GM21825 (cell line): ENCODE measurements at regions not wholly inside any gene's neighbourhood (a gene's known extent, or its start where the extent isn't known, plus 50 kb on each side); places are given as distances from the start of the nearest gene placed in this dataset.
"Not testable (repeated sequence)": the region's sequence is repeated elsewhere in the genome, so short reads cannot be mapped to it uniquely, and the experiment has no call there.

ENCODE experiments used
- ATAC-seq: cut with Tn5 transposase; IDR thresholded peaks from one replicate; pipeline ENCODE4 v1.9.1; 2021; ENCODE audit warnings: mild to moderate bottlenecking, moderate library complexity; ENCODE audit not compliant: unreplicated experiment

DNA sequence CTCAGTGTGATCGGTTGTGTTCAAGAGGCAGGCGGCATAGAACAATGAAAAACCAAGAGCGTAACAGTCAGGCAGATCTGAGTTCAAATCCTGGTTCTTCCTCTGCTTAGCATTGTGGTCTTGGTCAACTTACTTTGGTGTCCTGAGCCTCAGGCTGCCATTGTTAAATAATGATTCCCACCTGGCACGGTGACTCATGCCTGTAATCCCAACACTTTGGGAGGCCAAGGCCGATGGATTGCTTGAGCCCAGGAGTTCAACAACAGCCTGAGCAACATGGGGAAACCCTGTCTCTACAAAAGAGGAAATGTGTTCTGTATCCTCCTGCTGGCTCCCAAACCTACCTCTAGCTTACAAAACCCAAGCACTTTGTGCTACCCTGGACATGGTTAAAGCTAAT lies 129.0 kb upstream of the STX18 start:
- no peak for ATAC-seq

DNA sequence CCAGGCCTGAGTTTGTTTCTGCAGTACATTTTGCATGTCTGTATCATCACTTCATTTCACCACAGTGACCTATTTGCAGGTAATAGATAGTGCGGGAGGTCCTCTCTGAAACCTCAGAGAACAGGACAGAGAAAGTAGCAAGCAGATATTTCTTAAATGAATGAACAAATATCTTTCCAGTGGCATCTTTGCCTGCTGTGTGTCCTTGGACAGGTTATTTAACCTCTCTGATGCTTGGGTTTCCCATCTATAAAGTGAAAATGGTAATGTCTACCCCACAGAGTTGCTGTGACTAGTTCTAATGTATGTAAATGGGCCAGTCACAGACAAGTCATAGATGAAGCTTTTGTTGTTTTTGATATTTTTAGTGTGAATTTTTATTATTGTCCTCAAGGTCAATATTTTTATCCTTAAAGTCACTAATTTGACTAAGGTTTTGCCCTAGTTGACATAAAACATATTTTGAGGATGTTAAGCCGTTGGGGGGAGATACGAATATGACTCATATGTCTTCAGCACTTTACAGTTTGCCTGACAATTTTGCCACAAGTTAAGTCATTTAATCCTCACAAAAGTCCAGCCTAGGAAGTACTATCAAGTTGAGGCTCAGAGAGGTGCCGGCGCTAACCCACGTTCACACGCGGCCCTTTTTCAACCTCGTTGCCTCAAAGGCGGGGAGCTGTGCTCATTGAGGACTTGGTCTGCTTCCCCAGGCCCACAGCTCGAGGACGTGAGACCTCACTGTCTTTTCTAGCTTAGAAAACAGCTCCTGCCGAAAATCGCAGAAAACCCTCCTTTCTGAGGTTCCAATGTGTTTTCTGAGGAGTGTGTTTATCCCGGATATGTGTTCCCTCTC lies 126.7 kb upstream of the STX18 start:
- ATAC-seq: no peak

DNA sequence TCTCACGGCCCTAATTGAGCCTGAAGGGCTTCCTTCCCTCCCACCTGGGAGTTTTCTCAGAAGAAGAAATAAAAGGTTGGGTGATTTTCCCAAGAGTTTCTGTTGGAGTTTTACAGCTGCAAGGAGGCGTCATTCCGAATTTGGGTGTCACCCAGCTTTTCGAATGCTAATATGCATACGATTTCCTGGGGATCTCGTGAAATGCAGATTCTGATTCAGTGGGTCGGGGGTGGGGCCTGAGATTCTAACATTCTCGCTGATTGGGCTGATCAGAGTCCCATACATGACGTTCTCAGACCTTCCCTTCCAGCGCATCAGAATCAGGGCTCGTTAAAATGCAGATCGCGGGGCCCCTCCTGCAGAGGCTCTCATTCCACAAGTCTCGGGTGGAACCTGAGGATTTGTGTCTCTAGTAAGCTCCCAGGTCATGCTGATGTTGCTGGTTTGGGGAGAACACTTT lies 125.8 kb upstream of the STX18 start:
- no peak for ATAC-seq

DNA sequence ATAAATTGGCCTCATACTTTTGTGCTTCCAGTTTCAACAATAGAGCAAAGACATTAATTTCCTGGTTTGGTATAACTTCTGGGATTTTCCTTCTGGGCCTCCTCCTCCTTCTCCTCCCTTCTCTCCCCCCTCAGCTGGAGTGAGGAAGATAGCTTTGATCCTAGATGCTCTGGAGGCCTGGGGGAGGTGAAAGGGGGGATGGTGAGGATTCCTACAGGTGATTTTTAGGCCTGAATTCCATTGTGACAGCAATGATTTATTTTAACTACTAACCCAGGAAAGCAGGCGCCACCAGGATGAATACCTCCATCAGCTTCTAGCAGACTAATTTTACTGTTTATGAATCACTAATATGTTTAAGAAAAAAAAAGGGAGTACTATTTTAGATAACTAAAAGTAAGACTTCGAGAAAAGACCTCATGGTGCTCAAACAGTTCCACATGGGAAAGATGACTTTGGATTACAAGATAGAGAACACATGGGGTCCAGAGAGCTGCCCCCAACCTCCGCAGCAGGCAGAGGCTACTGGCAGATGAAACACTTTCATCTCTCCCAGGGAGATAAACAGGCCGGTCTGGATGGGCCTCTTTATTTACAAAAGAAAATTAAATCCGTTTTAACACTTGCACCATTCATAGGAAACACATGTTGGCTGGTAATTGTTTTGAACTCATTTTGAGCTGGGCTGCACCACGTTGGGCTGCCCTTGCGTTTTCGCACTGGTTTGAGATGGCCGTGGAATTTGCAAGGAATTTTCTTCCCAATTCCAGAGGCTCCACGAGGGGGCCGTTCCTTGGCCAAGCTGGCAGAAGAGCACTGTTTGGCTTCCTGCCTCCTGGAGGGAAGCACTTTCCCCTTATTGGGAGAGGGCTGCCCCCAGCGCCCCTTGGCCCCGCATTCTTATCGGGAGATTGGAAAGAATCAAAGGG lies 125.1 kb upstream of the STX18 start:
- ATAC-seq: no peak

DNA sequence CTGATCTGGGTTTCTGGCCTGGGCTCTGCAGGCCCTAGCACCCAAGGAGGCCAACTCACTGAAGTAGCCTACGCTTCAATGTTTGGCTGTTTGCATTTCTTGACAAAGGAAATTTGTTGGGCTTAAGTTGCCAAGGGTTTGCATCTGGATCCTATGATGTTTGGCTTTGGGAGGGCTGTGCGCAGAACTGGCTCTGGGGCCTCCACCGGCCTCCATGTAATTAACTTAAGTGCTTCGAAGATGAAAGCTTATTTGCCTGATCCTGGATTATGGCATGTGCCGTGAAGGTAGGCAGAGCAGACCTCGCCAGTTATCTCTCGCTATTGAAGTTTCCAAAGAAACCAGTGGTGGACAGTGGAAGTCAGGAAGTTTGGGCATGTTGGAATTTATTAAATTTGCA lies 124.3 kb upstream of the STX18 start:
- ATAC-seq: no peak

DNA sequence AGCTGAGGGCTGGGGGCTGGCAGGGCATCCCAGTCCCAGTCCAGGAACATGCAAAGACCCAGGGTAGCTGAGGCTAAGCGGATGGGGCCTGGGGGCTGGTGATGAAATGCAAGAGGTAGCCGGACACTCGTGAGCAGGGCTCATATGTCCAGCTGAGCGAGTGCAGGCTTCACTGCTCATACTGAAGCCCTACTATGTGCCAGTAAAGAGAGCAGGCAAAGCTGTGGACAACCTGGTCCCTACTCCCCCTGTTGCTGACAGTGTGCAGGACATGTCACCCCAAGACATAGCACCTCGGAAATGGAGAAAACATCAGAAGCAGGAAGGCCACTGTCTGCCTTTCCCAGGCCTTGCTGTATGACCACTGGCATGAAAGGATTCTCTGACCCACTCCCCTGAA lies 122.4 kb upstream of the STX18 start:
- ATAC-seq: no peak

DNA sequence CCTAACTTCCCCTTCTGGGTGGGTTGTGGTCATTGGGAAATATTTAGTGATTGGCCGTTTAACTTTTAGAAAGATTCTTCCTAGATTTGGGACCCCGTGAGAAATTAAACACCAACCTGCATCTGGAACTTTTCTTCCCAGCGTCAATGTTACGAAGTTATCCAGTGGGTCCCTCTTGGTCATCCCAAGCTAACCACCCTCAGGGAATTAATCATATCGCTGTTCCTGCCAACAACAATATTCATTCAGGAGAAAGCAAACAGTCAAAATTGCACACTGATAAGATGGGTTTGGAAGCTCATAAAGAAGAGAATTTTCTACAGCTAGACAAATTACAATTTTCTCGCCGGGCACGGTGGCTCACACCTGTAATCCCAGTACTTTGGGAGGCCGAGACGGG lies 121.2 kb upstream of the STX18 start:
- no peak for ATAC-seq

DNA sequence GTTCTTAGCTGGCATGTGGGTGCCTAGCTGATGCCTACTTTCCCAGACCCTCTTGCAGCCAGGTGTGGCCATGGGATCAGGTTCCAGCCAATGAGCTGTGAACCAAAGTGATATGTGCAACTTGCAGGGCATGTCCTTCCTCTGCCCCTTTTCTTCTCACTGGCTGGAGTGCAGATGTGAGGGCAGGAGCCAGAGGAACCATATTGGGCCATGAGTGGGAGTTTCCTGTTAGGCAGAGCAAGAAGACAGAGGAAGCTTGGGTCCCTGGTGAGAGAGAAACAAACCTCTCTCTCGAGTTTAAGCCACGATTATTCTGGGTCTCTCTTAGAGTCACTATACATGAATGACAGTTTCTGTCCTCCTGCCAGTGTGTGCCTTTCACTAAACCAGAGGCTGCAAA lies 120.4 kb upstream of the STX18 start:
- ATAC-seq: no peak

DNA sequence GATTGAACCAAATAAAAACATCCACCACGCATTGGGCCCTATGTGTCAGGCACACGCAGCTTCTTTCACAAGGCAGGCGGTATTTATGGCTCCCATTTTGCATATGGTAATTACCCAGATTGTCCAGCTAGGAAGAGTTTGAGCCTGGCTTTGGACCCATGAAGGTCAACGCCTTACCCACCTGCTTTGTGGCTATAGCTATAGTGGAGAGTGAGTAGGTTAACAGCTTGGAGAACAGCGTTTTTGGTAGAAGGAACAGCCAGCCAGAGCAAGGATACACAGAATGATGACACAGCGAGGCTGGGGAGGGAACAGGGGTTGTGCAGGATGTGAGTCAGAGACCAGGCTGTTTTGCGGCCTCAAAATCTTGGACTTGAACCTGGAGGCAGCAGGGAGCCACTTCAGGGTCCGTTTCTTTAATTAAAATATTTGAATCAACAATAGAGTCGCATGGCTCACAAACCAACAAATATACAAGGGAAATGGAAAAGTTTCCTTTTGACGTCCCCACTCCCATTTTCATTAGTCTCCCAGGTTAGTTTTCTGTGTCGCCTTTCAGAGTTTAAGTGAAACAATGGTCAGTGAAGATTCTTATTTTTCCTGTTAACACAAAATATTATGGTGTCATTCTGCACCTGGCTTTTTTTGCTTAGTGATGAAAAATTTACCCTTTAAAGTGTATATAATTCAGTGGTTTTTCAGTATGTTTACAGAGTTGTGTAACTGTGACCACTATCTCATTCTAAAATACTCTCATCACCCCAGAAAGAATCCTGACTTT lies 118.2 kb upstream of the STX18 start:
- ATAC-seq: no peak

DNA sequence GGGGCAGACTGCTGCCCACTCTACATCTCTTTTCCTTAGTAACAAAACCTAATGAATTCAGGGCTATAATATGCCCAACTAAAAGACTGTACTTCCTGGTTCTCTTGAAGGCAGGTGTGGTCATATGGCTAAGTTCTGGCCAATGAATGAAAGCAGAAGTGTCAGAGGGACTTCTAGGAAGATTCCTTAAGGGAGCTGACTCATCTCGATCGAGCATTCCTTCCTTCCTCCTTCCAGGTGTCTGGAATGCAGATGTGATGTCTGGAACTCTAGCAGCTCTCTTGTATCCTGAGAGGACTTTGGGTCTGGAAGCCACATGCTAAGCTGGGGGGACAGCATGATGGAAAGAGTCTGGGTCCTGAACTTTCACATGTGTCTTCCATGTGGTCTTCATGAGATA lies 116.2 kb upstream of the STX18 start:
- no peak for ATAC-seq

DNA sequence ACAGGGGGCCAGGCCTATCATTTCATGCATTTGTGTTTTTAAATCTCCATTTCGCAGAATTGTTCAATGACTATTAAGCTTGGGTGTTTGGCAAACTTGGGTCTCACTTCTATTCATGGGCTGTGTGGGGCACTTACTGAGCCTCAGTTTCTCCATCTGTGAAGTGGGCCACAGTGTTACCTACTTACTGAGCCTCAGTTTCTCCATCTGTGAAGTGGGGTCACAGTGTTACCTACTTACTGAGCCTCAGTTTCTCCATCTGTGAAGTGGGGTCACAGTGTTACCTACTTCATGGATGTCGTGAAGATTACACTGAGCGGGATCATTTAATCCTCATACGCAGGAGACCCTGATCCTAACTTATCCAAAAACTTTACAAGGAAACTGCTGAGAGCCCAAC lies 115.1 kb upstream of the STX18 start:
- ATAC-seq: no peak

DNA sequence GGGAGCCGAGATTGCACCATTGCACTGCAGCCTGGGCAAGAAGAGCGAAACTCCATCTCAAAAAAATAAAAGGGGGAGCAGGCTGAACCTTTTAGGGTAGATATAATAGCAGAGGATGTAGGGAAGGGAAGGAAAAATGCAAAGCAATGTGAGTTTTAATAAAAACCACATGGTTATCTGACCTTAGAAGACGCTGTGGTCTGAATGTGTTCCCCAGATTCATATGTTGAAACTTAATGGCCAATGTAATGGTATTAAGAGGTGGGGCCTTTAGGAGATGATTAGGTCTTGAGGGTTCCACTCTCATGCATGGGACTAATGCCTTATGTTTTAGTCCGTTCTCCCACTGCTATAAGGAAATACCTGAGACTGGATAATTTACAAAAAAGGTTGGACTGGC lies 114.1 kb upstream of the STX18 start:
- no peak for ATAC-seq

DNA sequence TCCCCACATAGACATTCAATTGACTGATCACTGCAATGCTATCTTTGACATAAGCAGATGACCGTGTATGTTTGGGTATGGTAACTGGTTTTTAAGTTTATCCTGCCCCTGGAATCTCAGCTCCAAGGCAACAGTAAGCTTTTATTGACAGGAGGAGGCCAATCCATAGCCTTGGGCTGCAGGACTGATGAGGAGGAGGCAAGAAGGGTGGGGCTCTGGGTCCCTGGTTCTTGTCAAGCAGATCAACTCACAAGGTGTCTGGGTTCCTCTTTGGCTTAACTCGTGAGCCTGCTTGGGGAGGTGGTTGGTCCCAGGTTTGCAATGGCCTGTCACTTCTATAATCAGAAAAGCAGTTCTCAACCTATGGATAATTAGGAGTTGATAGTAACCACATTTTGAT lies 113.2 kb upstream of the STX18 start:
- no peak for ATAC-seq

DNA sequence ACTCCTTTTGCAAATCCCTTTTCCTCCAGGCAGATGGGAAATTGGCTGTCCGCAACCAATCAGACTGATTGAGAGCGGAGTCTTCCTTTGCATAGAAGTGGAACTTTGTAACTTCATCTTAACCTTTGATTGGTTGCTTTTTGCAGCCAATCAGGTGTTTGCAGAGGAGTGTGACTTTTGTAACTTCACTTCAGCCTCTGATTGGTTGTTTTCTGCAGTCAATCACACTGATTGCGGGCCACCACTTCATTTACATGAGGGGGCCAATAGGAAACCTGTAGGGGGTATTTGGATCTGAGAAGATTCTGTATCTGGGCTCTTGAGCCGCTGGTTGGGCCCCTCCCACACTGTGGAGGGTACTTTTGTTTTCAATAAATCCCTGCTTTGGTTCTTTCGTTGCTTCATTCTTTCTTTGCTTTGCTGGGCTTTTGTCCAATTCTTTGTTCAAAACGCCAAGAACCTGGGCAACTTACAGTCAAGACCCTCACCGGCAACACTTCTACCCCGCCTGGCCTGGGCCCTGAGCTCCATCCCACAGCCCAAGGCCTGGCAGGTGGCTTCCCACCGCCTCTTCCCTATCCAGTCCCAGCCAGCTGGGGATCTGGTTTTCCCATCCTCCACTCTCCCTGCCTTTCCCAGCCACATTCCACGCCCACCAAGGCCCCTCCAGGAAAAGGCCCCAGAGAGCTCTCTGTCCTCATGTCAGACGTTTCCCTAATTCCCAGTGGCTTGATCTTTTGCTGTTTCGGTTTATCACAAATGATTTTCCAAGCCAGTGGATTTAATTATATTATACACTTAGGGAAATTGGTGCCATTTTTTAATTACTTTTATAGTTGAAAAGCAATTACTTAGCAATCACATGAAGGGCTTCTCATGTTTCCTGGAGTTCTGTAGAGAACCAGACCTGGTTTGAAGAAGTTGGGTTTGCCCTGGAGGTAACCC lies 110.2 kb upstream of the STX18 start:
- no peak for ATAC-seq

DNA sequence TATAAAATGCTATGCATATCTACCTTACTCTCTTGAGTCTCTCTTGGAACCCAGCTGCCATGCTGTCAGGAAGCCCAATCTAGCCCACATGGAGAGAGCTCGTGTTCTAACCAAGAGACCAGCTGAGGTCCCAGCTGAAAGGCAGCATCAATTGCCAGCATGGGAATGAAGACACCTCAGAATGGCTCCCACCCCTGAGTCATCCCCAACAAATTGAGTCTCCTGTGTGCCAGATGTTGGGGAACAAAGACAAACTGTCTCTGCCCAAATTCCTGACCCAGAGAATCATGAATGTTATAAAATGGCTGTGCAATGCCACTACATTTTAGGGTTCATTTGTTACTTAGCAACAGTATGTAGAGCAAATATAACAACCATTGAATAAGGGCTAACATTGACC lies 105.2 kb upstream of the STX18 start:
- no peak for ATAC-seq

DNA sequence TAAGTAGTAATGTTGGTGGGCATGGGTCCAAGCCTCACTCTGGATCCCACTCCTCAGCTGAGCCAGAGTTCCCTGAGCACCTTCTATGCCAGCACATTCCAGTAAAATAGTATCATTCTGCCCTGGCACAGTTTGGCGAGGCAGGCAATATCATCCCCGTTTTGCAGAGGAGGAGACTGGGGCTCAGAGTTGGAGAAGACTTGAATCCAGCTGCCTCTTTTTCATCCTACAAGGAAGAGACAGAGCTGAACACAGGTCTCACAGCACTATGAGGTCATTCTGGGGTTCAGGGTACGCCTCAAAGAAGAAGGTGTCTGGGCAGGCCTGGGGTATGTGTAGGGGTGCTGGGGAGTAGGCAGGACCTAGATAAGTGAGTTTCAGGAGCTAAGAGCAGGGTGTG lies 103.9 kb upstream of the STX18 start:
- ATAC-seq: no peak

DNA sequence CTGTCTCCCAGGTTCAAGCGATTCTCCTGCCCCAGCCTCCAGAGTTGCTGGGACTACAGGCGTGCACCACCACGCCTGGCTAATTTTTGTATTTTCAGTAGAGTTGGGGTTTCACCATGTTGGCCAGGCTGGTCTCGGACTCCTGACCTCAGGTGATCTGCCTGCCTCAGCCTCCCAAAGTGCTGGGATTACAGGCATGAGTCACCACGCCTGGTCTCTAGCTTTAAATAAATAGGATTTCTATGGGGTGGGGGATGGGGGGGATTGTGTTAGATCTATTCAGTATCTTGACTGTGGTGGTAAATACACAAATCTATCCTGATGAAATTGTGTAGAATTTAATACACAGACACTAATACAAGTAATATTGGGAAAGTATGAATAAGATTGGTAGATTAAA lies 102.4 kb upstream of the STX18 start:
- ATAC-seq: not testable (repeated sequence)

DNA sequence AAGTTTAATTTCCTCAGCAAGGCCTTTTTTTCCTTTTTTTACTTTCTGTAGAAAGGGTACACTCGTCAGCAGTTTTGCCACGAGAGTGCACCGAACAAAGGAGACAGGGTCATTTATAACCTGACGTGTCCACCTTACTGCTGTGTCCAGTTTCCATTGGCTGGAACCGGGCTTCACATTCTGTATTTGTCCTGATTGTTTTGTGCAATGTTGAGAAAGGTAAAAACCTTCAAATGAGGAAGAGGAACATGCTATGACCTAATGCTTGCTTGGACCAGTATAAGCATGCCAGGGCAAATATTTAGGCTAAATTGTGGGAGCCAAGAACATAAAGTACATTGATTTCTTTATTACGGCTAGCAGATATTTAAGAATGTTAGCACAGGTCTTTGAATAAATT lies 101.9 kb upstream of the STX18 start:
- not testable (repeated sequence) for ATAC-seq

DNA sequence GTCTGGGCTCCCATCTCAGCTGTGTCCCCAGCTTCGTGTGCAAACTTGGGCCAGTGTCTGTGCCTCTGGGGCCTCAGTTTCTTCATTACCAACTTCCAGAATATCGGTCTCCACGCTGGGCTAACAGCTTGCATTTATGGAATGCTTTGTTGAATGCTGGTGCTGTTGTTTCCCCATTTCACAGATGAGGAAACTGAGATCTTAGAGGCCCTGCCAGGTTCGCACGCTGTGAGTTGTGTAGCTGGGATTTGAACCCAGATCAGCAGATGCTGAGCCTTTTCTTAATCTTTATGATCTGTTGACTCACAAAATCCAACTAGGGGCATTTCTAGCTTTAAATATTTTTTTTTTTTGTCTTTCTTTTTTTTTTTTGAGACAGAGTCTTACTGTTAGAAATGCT lies 101.5 kb upstream of the STX18 start:
- ATAC-seq: no peak

DNA sequence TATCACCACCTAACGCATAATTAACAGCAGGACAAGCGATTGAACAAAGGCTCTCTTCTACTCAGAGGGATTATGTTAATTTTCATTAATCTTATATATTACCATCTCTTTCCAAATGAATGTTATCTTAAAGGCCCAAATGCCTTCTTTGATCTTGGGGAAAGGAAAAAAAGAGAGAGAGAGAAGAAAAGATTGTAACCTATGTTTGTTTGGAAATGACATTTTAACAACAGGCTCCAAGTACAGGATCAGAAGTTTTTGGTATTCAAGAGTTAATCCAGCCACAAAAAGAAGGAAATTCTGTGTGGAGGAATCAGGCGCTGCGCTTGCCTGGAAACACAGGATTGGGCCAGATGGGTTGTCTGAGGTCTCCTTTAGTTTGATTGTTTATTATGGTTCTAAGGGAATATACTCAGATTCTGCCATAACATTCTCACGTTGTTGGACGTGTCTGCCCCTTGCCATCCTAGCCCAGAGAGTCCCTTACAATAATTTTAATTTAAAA lies 100.7 kb upstream of the STX18 start:
- ATAC-seq: no peak
